Upper lobe of right lung (tissue), 1 donor: ENCODE measurements at regions not wholly inside any gene's neighbourhood (a gene's known extent, or its start where the extent isn't known, plus 50 kb on each side); places are given as distances from the start of the nearest gene placed in this dataset.
A peak's percentile ranks its signal among the peaks of the same experiment; 100 is the strongest.

Experiments used
- ATAC-seq: fragments of 200-7000 bp; cut with Tn5 transposase; one replicate; pipeline ENCODE4 v1.9.1; 2020; ENCODE audit warnings: mild to moderate bottlenecking, moderate library complexity
- DNase-seq: peaks from one replicate; pipeline ENCODE4 v3.0.0-alpha.2; 2020
- H3K27ac ChIP-seq: fragments of 200-600 bp; one replicate; pipeline ENCODE4 v1.8.0; 2022
- H3K27me3 ChIP-seq: fragments of 200-600 bp; one replicate; pipeline ENCODE4 v1.8.0; 2022; ENCODE audit warnings: mild to moderate bottlenecking
- H3K36me3 ChIP-seq: fragments of 200-600 bp; one replicate; pipeline ENCODE4 v1.8.0; 2022
- H3K4me1 ChIP-seq: fragments of 200-600 bp; one replicate; pipeline ENCODE4 v1.8.0; 2022
- H3K4me3 ChIP-seq: fragments of 200-600 bp; one replicate; pipeline ENCODE4 v1.8.0; 2022; ENCODE audit warnings: mild to moderate bottlenecking
- H3K9me3 ChIP-seq: fragments of 200-600 bp; one replicate; pipeline ENCODE4 v1.8.0; 2022
- intact Hi-C: fragments of 100-400 bp; cut with DNase I; formaldehyde crosslinking; loops from one replicate; pipeline ENCODE4 v1.11.0; 2022
- TF ChIP-seq, protein P1 (sequence below): fragments of 200-600 bp; IDR thresholded peaks from one replicate; pipeline ENCODE4 v1.8.0; 2022; ENCODE audit warnings: antibody characterized with exemption
- donor health status: DM: no; HTN: yes; CAD: no; lungs with severe emphysema.

DNA sequence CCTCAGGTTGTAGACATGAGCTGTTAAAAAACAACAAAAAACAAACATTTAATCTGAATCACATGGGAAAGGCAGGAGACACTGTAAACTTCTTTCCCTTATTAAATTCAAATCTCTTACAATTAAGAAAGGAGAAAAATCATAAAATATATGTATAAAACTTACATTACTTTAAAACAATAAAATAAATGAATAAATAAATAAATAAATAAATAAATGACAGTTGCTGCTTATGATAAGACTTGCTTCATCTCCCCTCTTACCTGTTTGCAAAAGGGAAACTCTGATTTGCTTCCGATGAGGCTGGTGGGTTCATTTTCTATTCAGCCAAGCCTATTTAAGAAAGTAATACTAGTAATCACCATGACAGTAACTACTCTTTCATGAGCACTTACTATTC, 353.4 kb upstream of the TBL1XR1 start:
- intact Hi-C loops = no loop called here
- H3K36me3 ChIP-seq = no peaks in the 10 kb centered on the region
- no peak for ATAC-seq
- TF ChIP-seq, protein P1, sequence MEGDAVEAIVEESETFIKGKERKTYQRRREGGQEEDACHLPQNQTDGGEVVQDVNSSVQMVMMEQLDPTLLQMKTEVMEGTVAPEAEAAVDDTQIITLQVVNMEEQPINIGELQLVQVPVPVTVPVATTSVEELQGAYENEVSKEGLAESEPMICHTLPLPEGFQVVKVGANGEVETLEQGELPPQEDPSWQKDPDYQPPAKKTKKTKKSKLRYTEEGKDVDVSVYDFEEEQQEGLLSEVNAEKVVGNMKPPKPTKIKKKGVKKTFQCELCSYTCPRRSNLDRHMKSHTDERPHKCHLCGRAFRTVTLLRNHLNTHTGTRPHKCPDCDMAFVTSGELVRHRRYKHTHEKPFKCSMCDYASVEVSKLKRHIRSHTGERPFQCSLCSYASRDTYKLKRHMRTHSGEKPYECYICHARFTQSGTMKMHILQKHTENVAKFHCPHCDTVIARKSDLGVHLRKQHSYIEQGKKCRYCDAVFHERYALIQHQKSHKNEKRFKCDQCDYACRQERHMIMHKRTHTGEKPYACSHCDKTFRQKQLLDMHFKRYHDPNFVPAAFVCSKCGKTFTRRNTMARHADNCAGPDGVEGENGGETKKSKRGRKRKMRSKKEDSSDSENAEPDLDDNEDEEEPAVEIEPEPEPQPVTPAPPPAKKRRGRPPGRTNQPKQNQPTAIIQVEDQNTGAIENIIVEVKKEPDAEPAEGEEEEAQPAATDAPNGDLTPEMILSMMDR = no peak
- no peak for DNase-seq
- H3K4me1 ChIP-seq = peaks cover 7% of the 10 kb centered on the region
- H3K27me3 ChIP-seq = no peaks in the 10 kb centered on the region
- H3K9me3 ChIP-seq = no peaks in the 10 kb centered on the region
- no peak overlapping the region for H3K27ac ChIP-seq
- H3K4me3 ChIP-seq = no peak overlapping the region

GRCh38 chr3:177551431-177551836, 354.2 kb upstream of the TBL1XR1 start:
- H3K27me3 ChIP-seq = no peaks in the 10 kb centered on the region
- ATAC-seq (peak; percentile 35), DNase-seq (no peak)
- H3K36me3 ChIP-seq = no peaks in the 10 kb centered on the region
- H3K9me3 ChIP-seq = no peaks in the 10 kb centered on the region
- intact Hi-C loops = no loop called here
- H3K4me3 ChIP-seq = no peak overlapping the region
- peaks cover 7% of the 10 kb centered on the region for H3K4me1 ChIP-seq
- TF ChIP-seq, protein P1 = no peak
- H3K27ac ChIP-seq = no peak overlapping the region

DNA sequence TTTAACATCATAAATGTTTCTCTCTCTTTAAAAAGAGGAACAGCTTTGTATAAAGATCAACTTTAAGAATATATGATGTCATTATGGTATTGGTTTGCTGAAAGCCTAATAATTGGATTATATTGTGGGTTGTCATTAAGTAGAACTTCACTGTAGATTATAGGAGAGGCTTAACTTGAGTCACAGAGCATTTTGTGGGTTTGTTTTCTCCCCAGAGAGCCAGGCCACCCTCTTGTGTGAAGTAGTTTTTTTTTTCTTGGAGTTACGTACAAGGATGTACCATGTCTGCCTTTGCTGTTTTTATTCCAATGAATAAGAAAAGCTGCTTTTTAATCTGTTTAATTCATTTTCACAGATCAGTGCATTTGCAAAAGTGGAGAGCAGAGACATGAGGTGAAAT, 354.8 kb upstream of the TBL1XR1 start:
- no peaks in the 10 kb centered on the region for H3K9me3 ChIP-seq
- no peak overlapping the region for H3K4me3 ChIP-seq
- no peaks in the 10 kb centered on the region for H3K27me3 ChIP-seq
- DNase-seq (no peak), ATAC-seq (no peak)
- H3K27ac ChIP-seq = no peak overlapping the region
- peaks cover 7% of the 10 kb centered on the region for H3K4me1 ChIP-seq
- H3K36me3 ChIP-seq = no peaks in the 10 kb centered on the region
- intact Hi-C loops = no loop called here
- TF ChIP-seq, protein P1 = no peak

- Histone ChIP-seq H3K9me3 (no peaks in the 10 kb centered on the region), H3K36me3 (no peaks in the 10 kb centered on the region), H3K4me1 (peaks cover 7% of the 10 kb centered on the region), H3K4me3 (no peak overlapping the region), H3K27me3 (no peaks in the 10 kb centered on the region), H3K27ac (no peak overlapping the region)
- intact Hi-C loops = no loop called here
- DNase-seq (no peak), ATAC-seq (no peak)
- TF ChIP-seq, protein P1 = no peak
These were observed 355.7 kb upstream of the TBL1XR1 start for GRCh38 chr3:177553012-177553411.

- ATAC-seq (no peak), DNase-seq (no peak)
- Histone ChIP-seq H3K4me1 (peaks cover 7% of the 10 kb centered on the region), H3K27ac (no peak overlapping the region), H3K9me3 (no peaks in the 10 kb centered on the region), H3K27me3 (no peaks in the 10 kb centered on the region), H3K4me3 (no peak overlapping the region), H3K36me3 (no peaks in the 10 kb centered on the region)
- TF ChIP-seq, protein P1 = no peak
- intact Hi-C loops = no loop called here
These were observed 356.3 kb upstream of the TBL1XR1 start for GRCh38 chr3:177553579-177553978.
